ENCODE measurements at regions not wholly inside any gene's neighbourhood (a gene's known extent, or its start where the extent isn't known, plus 50 kb on each side); places are given as distances from the start of the nearest gene placed in this dataset.
A peak's percentile ranks its signal among the peaks of the same experiment; 100 is the strongest.

- H3K27ac ChIP-seq (replicated peaks; ENCODE audit: low read length): no peak overlapping the region
- H3K4ac ChIP-seq (ENCODE audit: low read length): no peak overlapping the region
Measured at GRCh38 chr3:102200126-102200525, 234.7 kb upstream of the ZPLD1 start.

DNA sequence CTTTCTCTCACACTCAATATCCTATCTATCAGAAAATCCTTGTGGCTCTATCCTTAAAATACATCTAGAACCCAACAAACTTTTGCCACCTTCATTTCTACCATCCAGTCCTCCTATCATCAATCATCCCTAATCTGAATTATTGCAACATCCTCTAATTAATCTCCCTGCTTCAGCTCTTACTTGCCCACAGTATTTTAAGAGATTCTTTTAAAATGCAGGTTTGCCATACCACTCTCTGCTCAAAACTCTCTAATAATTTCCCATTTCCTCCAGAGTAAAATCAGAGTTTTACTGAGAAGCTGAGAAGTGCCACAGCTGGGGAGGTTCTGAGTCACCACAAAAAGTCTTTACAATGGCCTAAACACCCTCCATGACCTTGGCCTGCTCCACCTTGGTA is 234.3 kb upstream of the ZPLD1 start:
- Histone ChIP-seq H2BK15ac (ENCODE audit: low read length) (no peak overlapping the region), H4K91ac (ENCODE audit: low read depth, low read length, poor library complexity) (no peak overlapping the region), H2AK5ac (ENCODE audit: low read depth, low read length) (no peak overlapping the region), H3K23ac (ENCODE audit: low read depth, low read length, poor library complexity) (no peak overlapping the region), H3K27me3 (ENCODE audit: control insufficient read depth in 3 of 3, insufficient read depth in 3 of 3, low read depth in 1 of 3, low read length in 3 of 3) (no peaks in the 10 kb centered on the region), H2BK120ac (ENCODE audit: low read depth, low read length) (no peak overlapping the region), H3K14ac (ENCODE audit: low read length) (no peak overlapping the region), H2AFZ (ENCODE audit: low read length) (no peak overlapping the region), H3K36me3 (replicated peaks in 1 of 2; ENCODE audit: control insufficient read depth in 2 of 2, insufficient read depth in 2 of 2, low read length in 2 of 2) (no peaks in the 10 kb centered on the region), H3K4me3 (ENCODE audit: low read length in 2 of 2) (no peak overlapping the region), H4K8ac (ENCODE audit: low read depth, low read length) (no peak overlapping the region), H3K27ac (replicated peaks; ENCODE audit: low read length) (no peak overlapping the region), H3K4me2 (ENCODE audit: insufficient read depth, low read length, poor library complexity, severe bottlenecking) (no peak overlapping the region), H3K79me1 (ENCODE audit: low read depth, low read length) (no peaks in the 10 kb centered on the region), H3K9me3 (replicated peaks in 1 of 2; ENCODE audit: control insufficient read depth in 2 of 2, insufficient read depth in 1 of 2, low read depth in 1 of 2, low read length in 2 of 2) (no peaks in the 10 kb centered on the region), H2BK5ac (ENCODE audit: low read length) (no peak overlapping the region), H3K18ac (ENCODE audit: low read length) (no peak overlapping the region), H3K4me1 (ENCODE audit: control insufficient read depth in 2 of 2, insufficient read depth in 1 of 2, low read depth in 1 of 2, low read length in 2 of 2) (no peaks in the 10 kb centered on the region), H3K4ac (ENCODE audit: low read length) (no peak overlapping the region), H2BK12ac (ENCODE audit: low read length) (no peak overlapping the region), H3K9ac (ENCODE audit: low read depth, low read length, poor library complexity) (no peak overlapping the region)
- no peak for DNase-seq (ENCODE audit: low spot score)

More at GRCh38 chr3:102200126-102200525, 234.7 kb upstream of the ZPLD1 start:
- Histone ChIP-seq H2AFZ (ENCODE audit: low read length) (no peak overlapping the region), H3K14ac (ENCODE audit: low read length) (no peak overlapping the region), H2BK5ac (ENCODE audit: low read length) (no peak overlapping the region), H2AK5ac (ENCODE audit: low read depth, low read length) (no peak overlapping the region), H3K4me2 (ENCODE audit: insufficient read depth, low read length, poor library complexity, severe bottlenecking) (no peak overlapping the region), H2BK12ac (ENCODE audit: low read length) (no peak overlapping the region), H3K79me1 (ENCODE audit: low read depth, low read length) (no peaks in the 10 kb centered on the region), H3K4me1 (ENCODE audit: control insufficient read depth in 2 of 2, insufficient read depth in 1 of 2, low read depth in 1 of 2, low read length in 2 of 2) (no peaks in the 10 kb centered on the region), H3K27me3 (ENCODE audit: control insufficient read depth in 3 of 3, insufficient read depth in 3 of 3, low read depth in 1 of 3, low read length in 3 of 3) (no peaks in the 10 kb centered on the region), H3K4me3 (ENCODE audit: low read length in 2 of 2) (no peak overlapping the region), H4K8ac (ENCODE audit: low read depth, low read length) (no peak overlapping the region), H3K23ac (ENCODE audit: low read depth, low read length, poor library complexity) (no peak overlapping the region), H4K91ac (ENCODE audit: low read depth, low read length, poor library complexity) (no peak overlapping the region), H2BK15ac (ENCODE audit: low read length) (no peak overlapping the region), H3K9ac (ENCODE audit: low read depth, low read length, poor library complexity) (no peak overlapping the region), H2BK120ac (ENCODE audit: low read depth, low read length) (no peak overlapping the region), H3K9me3 (replicated peaks in 1 of 2; ENCODE audit: control insufficient read depth in 2 of 2, insufficient read depth in 1 of 2, low read depth in 1 of 2, low read length in 2 of 2) (no peaks in the 10 kb centered on the region), H3K36me3 (replicated peaks in 1 of 2; ENCODE audit: control insufficient read depth in 2 of 2, insufficient read depth in 2 of 2, low read length in 2 of 2) (no peaks in the 10 kb centered on the region), H3K18ac (ENCODE audit: low read length) (no peak overlapping the region)
- no peak for DNase-seq (ENCODE audit: low spot score)

GRCh38 chr3:102205647-102206046 is 229.2 kb upstream of the ZPLD1 start:
- no peak overlapping the region for H4K8ac ChIP-seq (ENCODE audit: low read depth, low read length)
- no peak overlapping the region for H3K4me2 ChIP-seq (ENCODE audit: insufficient read depth, low read length, poor library complexity, severe bottlenecking)
- no peak overlapping the region for H3K23ac ChIP-seq (ENCODE audit: low read depth, low read length, poor library complexity)
- H3K9ac ChIP-seq (ENCODE audit: low read depth, low read length, poor library complexity): no peak overlapping the region
- no peaks in the 10 kb centered on the region for H3K4me1 ChIP-seq (ENCODE audit: control insufficient read depth in 2 of 2, insufficient read depth in 1 of 2, low read depth in 1 of 2, low read length in 2 of 2)
- H3K79me1 ChIP-seq (ENCODE audit: low read depth, low read length): no peaks in the 10 kb centered on the region
- no peak overlapping the region for H2AK5ac ChIP-seq (ENCODE audit: low read depth, low read length)
- H4K91ac ChIP-seq (ENCODE audit: low read depth, low read length, poor library complexity): no peak overlapping the region
- H2BK5ac ChIP-seq (ENCODE audit: low read length): no peak overlapping the region
- H3K27me3 ChIP-seq (ENCODE audit: control insufficient read depth in 3 of 3, insufficient read depth in 3 of 3, low read depth in 1 of 3, low read length in 3 of 3): no peaks in the 10 kb centered on the region
- H2BK12ac ChIP-seq (ENCODE audit: low read length): no peak overlapping the region
- no peak overlapping the region for H3K4me3 ChIP-seq (ENCODE audit: low read length in 2 of 2)
- DNase-seq (ENCODE audit: low spot score): no peak
- H3K36me3 ChIP-seq (replicated peaks in 1 of 2; ENCODE audit: control insufficient read depth in 2 of 2, insufficient read depth in 2 of 2, low read length in 2 of 2): no peaks in the 10 kb centered on the region
- no peaks in the 10 kb centered on the region for H3K9me3 ChIP-seq (replicated peaks in 1 of 2; ENCODE audit: control insufficient read depth in 2 of 2, insufficient read depth in 1 of 2, low read depth in 1 of 2, low read length in 2 of 2)
- H3K4ac ChIP-seq (ENCODE audit: low read length): no peak overlapping the region
- no CpG with 5 or more reads among the region's 1 CpG for WGBS, 2 donors (ENCODE audit: extremely low coverage in 2 of 2, insufficient read length in 2 of 2, insufficient replicate concordance in 1 of 2)
- H3K18ac ChIP-seq (ENCODE audit: low read length): no peak overlapping the region
- no peak overlapping the region for H3K27ac ChIP-seq (replicated peaks; ENCODE audit: low read length)
- no peak overlapping the region for H2BK15ac ChIP-seq (ENCODE audit: low read length)
- H2AFZ ChIP-seq (ENCODE audit: low read length): no peak overlapping the region
- H2BK120ac ChIP-seq (ENCODE audit: low read depth, low read length): no peak overlapping the region
- no peak overlapping the region for H3K14ac ChIP-seq (ENCODE audit: low read length)

- Histone ChIP-seq H3K79me1 (ENCODE audit: low read depth, low read length) (no peaks in the 10 kb centered on the region), H3K27ac (replicated peaks; ENCODE audit: low read length) (no peak overlapping the region), H4K91ac (ENCODE audit: low read depth, low read length, poor library complexity) (no peak overlapping the region), H4K8ac (ENCODE audit: low read depth, low read length) (no peak overlapping the region), H3K4ac (ENCODE audit: low read length) (no peak overlapping the region), H3K9ac (ENCODE audit: low read depth, low read length, poor library complexity) (no peak overlapping the region), H3K36me3 (replicated peaks in 1 of 2; ENCODE audit: control insufficient read depth in 2 of 2, insufficient read depth in 2 of 2, low read length in 2 of 2) (no peaks in the 10 kb centered on the region), H2BK5ac (ENCODE audit: low read length) (no peak overlapping the region), H3K27me3 (ENCODE audit: control insufficient read depth in 3 of 3, insufficient read depth in 3 of 3, low read depth in 1 of 3, low read length in 3 of 3) (no peaks in the 10 kb centered on the region), H2BK12ac (ENCODE audit: low read length) (peak overlapping the region; percentile 65), H2BK120ac (ENCODE audit: low read depth, low read length) (no peak overlapping the region), H3K23ac (ENCODE audit: low read depth, low read length, poor library complexity) (no peak overlapping the region), H3K4me2 (ENCODE audit: insufficient read depth, low read length, poor library complexity, severe bottlenecking) (no peak overlapping the region), H3K4me3 (ENCODE audit: low read length in 2 of 2) (no peak overlapping the region), H3K14ac (ENCODE audit: low read length) (no peak overlapping the region), H2BK15ac (ENCODE audit: low read length) (no peak overlapping the region), H2AFZ (ENCODE audit: low read length) (no peak overlapping the region), H3K9me3 (replicated peaks in 1 of 2; ENCODE audit: control insufficient read depth in 2 of 2, insufficient read depth in 1 of 2, low read depth in 1 of 2, low read length in 2 of 2) (no peaks in the 10 kb centered on the region), H2AK5ac (ENCODE audit: low read depth, low read length) (no peak overlapping the region), H3K4me1 (ENCODE audit: control insufficient read depth in 2 of 2, insufficient read depth in 1 of 2, low read depth in 1 of 2, low read length in 2 of 2) (no peaks in the 10 kb centered on the region), H3K18ac (ENCODE audit: low read length) (no peak overlapping the region)
- WGBS, 2 donors (ENCODE audit: extremely low coverage in 2 of 2, insufficient read length in 2 of 2, insufficient replicate concordance in 1 of 2): no CpG with 5 or more reads among the region's 4 CpGs
- DNase-seq (ENCODE audit: low spot score): no peak
Measured at GRCh38 chr3:102206511-102207031, 228.2 kb upstream of the ZPLD1 start.
